GM12878 (cell line): ENCODE measurements at regions not wholly inside any gene's neighbourhood (a gene's known extent, or its start where the extent isn't known, plus 50 kb on each side); places are given as distances from the start of the nearest gene placed in this dataset.
A peak's percentile ranks its signal among the peaks of the same experiment; 100 is the strongest.

ENCODE experiments used
- ATAC-seq: fragments of 200-7000 bp; cut with Tn5 transposase; 3 replicates; pipeline ENCODE4 v1.9.1; 2020; ENCODE audit warnings: mild to moderate bottlenecking, moderate library complexity
- BruUV-seq: library from RNA; stranded (reverse); fragments of 400-500 nt; replicated peaks from 2 replicates; lab custom pipeline; 2021; lab: Mats Ljungman, UMichigan
- CTCF ChIA-PET: fragments of 300-600 bp; sonication (Branson Sonifier 250); formaldehyde crosslinking; extraction: SDS; loops from one replicate; lab custom pipeline; 2021; ENCODE audit warnings: inconsistent platforms; lab: Yijun Ruan, JAX
- POLR2A ChIA-PET: fragments of 350-600 bp; formaldehyde crosslinking; extraction: SDS; loops from one replicate; lab custom pipeline; 2021; ENCODE audit warnings: inconsistent platforms; lab: Charles Lee
- RAD21 ChIA-PET: fragments of 300-600 bp; sonication (Branson Sonifier 250); formaldehyde crosslinking; loops from one replicate; lab custom pipeline; 2023; ENCODE audit warnings: antibody characterized with exemption; ENCODE audit not compliant: unreplicated experiment; lab: Charles Lee
- SMC1A ChIA-PET: fragments of 300-600 bp; sonication (Branson Sonifier 250); formaldehyde crosslinking; loops from one replicate; lab custom pipeline; 2023; ENCODE audit not compliant: unreplicated experiment, uncharacterized antibody; lab: Charles Lee
- DNase-seq: peaks from one replicate; pipeline ENCODE4 v3.0.0-alpha.2; 2011; ENCODE audit warnings: low read depth, low spot score
- FAIRE-seq: peaks from 3 replicates; lab custom pipeline; 2011; peaks lifted over from hg19 to GRCh38; lab: Jason Lieb, UNC
- H2AFZ ChIP-seq: 2 replicates; pipeline ENCODE4 v1.6.0; 2011; ENCODE audit warnings: low read depth, low read length, control low read depth; ENCODE audit not compliant: control insufficient read depth
- H3K27ac ChIP-seq: 2 replicates; pipeline ENCODE4 v1.5.1; 2011; ENCODE audit warnings: control low read depth; ENCODE audit not compliant: control insufficient read depth, insufficient read depth
- H3K27me3 ChIP-seq, 2 experiments: replicated peaks in 1 of 2; 2 replicates each; pipeline versions ENCODE4 v1.6.0 to v1.6.1; 2011; ENCODE audit warnings: low read length in 1 of 2; ENCODE audit not compliant: control insufficient read depth in 2 of 2, insufficient read depth in 2 of 2
- H3K36me3 ChIP-seq, 2 experiments: 2 replicates each; pipeline ENCODE4 v1.5.1; 2011; ENCODE audit warnings: low read length in 1 of 2; ENCODE audit not compliant: control insufficient read depth in 2 of 2, insufficient read depth in 2 of 2
- H3K4me1 ChIP-seq: 2 replicates; pipeline ENCODE4 v1.6.1; 2011; ENCODE audit warnings: mild to moderate bottlenecking, low read length, moderate library complexity, mixed read lengths; ENCODE audit not compliant: control insufficient read depth, insufficient read depth
- H3K4me2 ChIP-seq: 2 replicates; pipeline ENCODE4 v1.6.0; 2011; ENCODE audit warnings: control low read depth; ENCODE audit not compliant: control insufficient read depth, insufficient read depth
- H3K4me3 ChIP-seq: fragments of 200-600 bp; sonication (generic); 2 replicates; pipeline ENCODE4 v1.5.1; 2016
- H3K79me2 ChIP-seq: 2 replicates; pipeline ENCODE4 v1.6.0; 2011; ENCODE audit warnings: low read length; ENCODE audit not compliant: control insufficient read depth, insufficient read depth
- H3K9ac ChIP-seq: 2 replicates; pipeline ENCODE4 v1.8.0; 2011; ENCODE audit warnings: low read length, control low read depth, mixed read lengths; ENCODE audit not compliant: control insufficient read depth, insufficient read depth
- H3K9me3 ChIP-seq: replicated peaks from 3 replicates; pipeline ENCODE4 v1.5.1; 2011; ENCODE audit warnings: mild to moderate bottlenecking, low read length; ENCODE audit not compliant: control insufficient read depth, insufficient read depth
- H4K20me1 ChIP-seq: 2 replicates; pipeline ENCODE4 v1.6.0; 2011; ENCODE audit not compliant: control insufficient read depth, insufficient read depth
- NBN ChIP-seq: fragments of 450-650 bp; IDR thresholded peaks from 2 replicates; pipeline ENCODE4 v1.6.1; 2016
- SMAD5 ChIP-seq: IDR thresholded peaks from 2 replicates; pipeline ENCODE4 v1.6.1; 2016; ENCODE audit warnings: antibody characterized with exemption, low read depth
- TARDBP ChIP-seq: IDR thresholded peaks from 2 replicates; pipeline ENCODE4 v1.6.1; 2016; ENCODE audit warnings: borderline replicate concordance
- ZNF24 ChIP-seq: fragments of 450-650 bp; IDR thresholded peaks from 2 replicates; pipeline ENCODE4 v1.6.1; 2017; ENCODE audit warnings: antibody characterized with exemption, mild to moderate bottlenecking
- WGBS: methylation state at CpG from one replicate; pipeline ENCODE4 v1.1.6; 2016; ENCODE audit warnings: low lambda C conversion rate; ENCODE audit not compliant: insufficient replicate concordance, insufficient coverage; ENCODE audit errors: missing lambda C conversion rate; 5-methylcytosine and 5-hydroxymethylcytosine counted together
- in situ Hi-C: fragments of 300-500 bp; cut with MboI; formaldehyde crosslinking; loops from 9 replicates; pipeline ENCODE4 v1.14.3; 2018; ENCODE audit warnings: mixed read lengths
- intact Hi-C: fragments of 100-400 bp; cut with micrococcal nuclease; formaldehyde crosslinking; loops from one replicate; pipeline ENCODE4 v1.14.2; 2022; ENCODE audit not compliant: unreplicated experiment
- TF ChIP-seq, protein P1 (sequence below): IDR thresholded peaks from 2 replicates; pipeline ENCODE4 v1.6.1; 2012; ENCODE audit warnings: mild to moderate bottlenecking, low read depth, low read length

- BruUV-seq, result no TSS peak
- in situ Hi-C loops, result no loop called here
Measured at GRCh38 chr16:8346294-8346693, 244.0 kb downstream of the TMEM114 start.

More at GRCh38 chr16:8346294-8346693, 244.0 kb downstream of the TMEM114 start:
- H3K27ac ChIP-seq, result no peak overlapping the region
- CTCF ChIA-PET, result no interaction called here
- DNase-seq, result no peak
- H3K9ac ChIP-seq, result no peak overlapping the region
- WGBS, result 52% methylated on average over 3 of the region's 3 CpGs
- H4K20me1 ChIP-seq, result no peaks in the 10 kb centered on the region
- H3K4me3 ChIP-seq, result no peak overlapping the region
- H3K9me3 ChIP-seq, result no peaks in the 10 kb centered on the region
- no peak for TF ChIP-seq ZNF24
- TF ChIP-seq, protein P1, sequence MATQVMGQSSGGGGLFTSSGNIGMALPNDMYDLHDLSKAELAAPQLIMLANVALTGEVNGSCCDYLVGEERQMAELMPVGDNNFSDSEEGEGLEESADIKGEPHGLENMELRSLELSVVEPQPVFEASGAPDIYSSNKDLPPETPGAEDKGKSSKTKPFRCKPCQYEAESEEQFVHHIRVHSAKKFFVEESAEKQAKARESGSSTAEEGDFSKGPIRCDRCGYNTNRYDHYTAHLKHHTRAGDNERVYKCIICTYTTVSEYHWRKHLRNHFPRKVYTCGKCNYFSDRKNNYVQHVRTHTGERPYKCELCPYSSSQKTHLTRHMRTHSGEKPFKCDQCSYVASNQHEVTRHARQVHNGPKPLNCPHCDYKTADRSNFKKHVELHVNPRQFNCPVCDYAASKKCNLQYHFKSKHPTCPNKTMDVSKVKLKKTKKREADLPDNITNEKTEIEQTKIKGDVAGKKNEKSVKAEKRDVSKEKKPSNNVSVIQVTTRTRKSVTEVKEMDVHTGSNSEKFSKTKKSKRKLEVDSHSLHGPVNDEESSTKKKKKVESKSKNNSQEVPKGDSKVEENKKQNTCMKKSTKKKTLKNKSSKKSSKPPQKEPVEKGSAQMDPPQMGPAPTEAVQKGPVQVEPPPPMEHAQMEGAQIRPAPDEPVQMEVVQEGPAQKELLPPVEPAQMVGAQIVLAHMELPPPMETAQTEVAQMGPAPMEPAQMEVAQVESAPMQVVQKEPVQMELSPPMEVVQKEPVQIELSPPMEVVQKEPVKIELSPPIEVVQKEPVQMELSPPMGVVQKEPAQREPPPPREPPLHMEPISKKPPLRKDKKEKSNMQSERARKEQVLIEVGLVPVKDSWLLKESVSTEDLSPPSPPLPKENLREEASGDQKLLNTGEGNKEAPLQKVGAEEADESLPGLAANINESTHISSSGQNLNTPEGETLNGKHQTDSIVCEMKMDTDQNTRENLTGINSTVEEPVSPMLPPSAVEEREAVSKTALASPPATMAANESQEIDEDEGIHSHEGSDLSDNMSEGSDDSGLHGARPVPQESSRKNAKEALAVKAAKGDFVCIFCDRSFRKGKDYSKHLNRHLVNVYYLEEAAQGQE, result peak; percentile 80
- no peak for TF ChIP-seq NBN
- TF ChIP-seq TARDBP, result no peak
- TF ChIP-seq SMAD5, result no peak
- TF ChIP-seq, all 136 proteins: peak for 1
- RAD21 ChIA-PET, result no interaction called here
- Histone ChIP-seq H3K36me3 (no peaks in the 10 kb centered on the region), H3K79me2 (no peaks in the 10 kb centered on the region), H3K4me1 (no peaks in the 10 kb centered on the region), H3K27me3 (no peaks in the 10 kb centered on the region), H2AFZ (no peak overlapping the region), H3K4me2 (no peak overlapping the region)
- SMC1A ChIA-PET, result no interaction called here
- POLR2A ChIA-PET, result no interaction called here
- FAIRE-seq (no peak), ATAC-seq (no peak)
- intact Hi-C loops, result no loop called here
